Psoas muscle (tissue), 7 donors: ENCODE measurements at regions not wholly inside any gene's neighbourhood (a gene's known extent, or its start where the extent isn't known, plus 50 kb on each side); places are given as distances from the start of the nearest gene placed in this dataset.

ENCODE experiments used
- ATAC-seq, 4 donors: fragments of 200-7000 bp; cut with Tn5 transposase; one replicate each; pipeline ENCODE4 v1.9.1; 2020; ENCODE audit warnings: moderate library complexity in 3 of 4, mild to moderate bottlenecking in 2 of 4
- DNase-seq, 2 donors: peaks; one replicate each; pipeline ENCODE4 v3.0.0-alpha.2; 2020
- H3K27ac ChIP-seq: fragments of 200-600 bp; one replicate; pipeline ENCODE4 v1.8.0; 2022
- H3K27me3 ChIP-seq, 3 donors: fragments of 200-600 bp in 1 of 3; one replicate each; pipeline versions ENCODE4 v1.6.1 to v1.8.0; 2013 to 2022; ENCODE audit warnings: low read length in 2 of 3, mild to moderate bottlenecking in 2 of 3, moderate library complexity in 1 of 3; ENCODE audit not compliant: insufficient read depth in 3 of 3
- H3K36me3 ChIP-seq, 2 donors: fragments of 200-600 bp in 1 of 2; one replicate each; pipeline versions ENCODE4 v1.6.1 to v1.8.0; 2013 to 2022; ENCODE audit warnings: low read depth in 1 of 2, mild to moderate bottlenecking in 1 of 2, moderate library complexity in 1 of 2; ENCODE audit not compliant: insufficient read depth in 1 of 2
- H3K4me1 ChIP-seq: fragments of 200-600 bp; one replicate; pipeline ENCODE4 v1.8.0; 2022
- H3K4me3 ChIP-seq: fragments of 200-600 bp; one replicate; pipeline ENCODE4 v1.8.0; 2022; ENCODE audit warnings: mild to moderate bottlenecking
- H3K9me3 ChIP-seq: fragments of 200-600 bp; one replicate; pipeline ENCODE4 v1.8.0; 2022
- WGBS, 3 donors: extraction: QIAGEN DNeasy Blood & Tissue Kit; methylation state at CpG; one replicate each; pipeline versions ENCODE4 v1.1.6 to v1.1.7; 2013; 5-methylcytosine and 5-hydroxymethylcytosine counted together
- intact Hi-C, 2 donors: fragments of 100-400 bp; cut with DNase I; formaldehyde crosslinking; loops; one replicate each; pipeline versions ENCODE4 v1.11.0 to v1.14.2; 2022
- TF ChIP-seq, protein P1 (sequence below): fragments of 200-600 bp; IDR thresholded peaks from one replicate; pipeline ENCODE4 v1.8.0; 2022; ENCODE audit warnings: antibody characterized with exemption
- donor health status: healthy with polysubstance abuse.
- donor health status: DM: no; HTN: no; CAD: no; lungs with moderate emphysema.
- donor health status: Bipolar disorder and iron deficiency.
- donor health status: healthy.
- donor health status: DM: yes; HTN: yes; CAD: no.
- donor health status: DM: no; HTN: no; CAD: no.
- donor health status: DM: yes; HTN: yes; CAD: no.

DNA sequence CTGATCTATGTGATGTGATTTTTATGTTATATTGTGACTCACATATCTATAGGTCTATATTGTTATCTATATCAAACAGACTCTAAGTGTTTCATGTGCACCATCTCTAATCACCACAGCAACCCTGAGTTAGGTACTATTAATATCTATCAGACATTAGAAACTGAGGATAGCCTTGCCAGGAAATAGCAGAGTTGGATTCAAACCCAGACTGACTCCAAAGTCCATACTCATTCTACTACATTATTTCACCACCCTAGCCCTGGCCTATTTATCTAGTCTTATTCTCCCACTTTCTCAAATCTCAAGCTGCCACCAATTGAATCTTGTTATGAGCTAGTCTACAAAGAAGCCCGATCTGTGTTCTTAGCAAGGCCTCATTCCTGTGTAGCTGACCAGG lies 65.4 kb upstream of the GNAO1 start:
- H3K27me3 ChIP-seq: no peaks in the 10 kb centered on the region
- no peaks in the 10 kb centered on the region for H3K36me3 ChIP-seq
- ATAC-seq: no peak
- DNase-seq: no peak
- H3K4me3 ChIP-seq: no peak overlapping the region
- no peaks in the 10 kb centered on the region for H3K9me3 ChIP-seq
- H3K27ac ChIP-seq: no peak overlapping the region
- WGBS, 3 donors: 88 to 100% (median 89%) methylated on average over 1 of the region's 1 CpG
- intact Hi-C loops: no loop called here
- H3K4me1 ChIP-seq: no peaks in the 10 kb centered on the region
- TF ChIP-seq, protein P1, sequence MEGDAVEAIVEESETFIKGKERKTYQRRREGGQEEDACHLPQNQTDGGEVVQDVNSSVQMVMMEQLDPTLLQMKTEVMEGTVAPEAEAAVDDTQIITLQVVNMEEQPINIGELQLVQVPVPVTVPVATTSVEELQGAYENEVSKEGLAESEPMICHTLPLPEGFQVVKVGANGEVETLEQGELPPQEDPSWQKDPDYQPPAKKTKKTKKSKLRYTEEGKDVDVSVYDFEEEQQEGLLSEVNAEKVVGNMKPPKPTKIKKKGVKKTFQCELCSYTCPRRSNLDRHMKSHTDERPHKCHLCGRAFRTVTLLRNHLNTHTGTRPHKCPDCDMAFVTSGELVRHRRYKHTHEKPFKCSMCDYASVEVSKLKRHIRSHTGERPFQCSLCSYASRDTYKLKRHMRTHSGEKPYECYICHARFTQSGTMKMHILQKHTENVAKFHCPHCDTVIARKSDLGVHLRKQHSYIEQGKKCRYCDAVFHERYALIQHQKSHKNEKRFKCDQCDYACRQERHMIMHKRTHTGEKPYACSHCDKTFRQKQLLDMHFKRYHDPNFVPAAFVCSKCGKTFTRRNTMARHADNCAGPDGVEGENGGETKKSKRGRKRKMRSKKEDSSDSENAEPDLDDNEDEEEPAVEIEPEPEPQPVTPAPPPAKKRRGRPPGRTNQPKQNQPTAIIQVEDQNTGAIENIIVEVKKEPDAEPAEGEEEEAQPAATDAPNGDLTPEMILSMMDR: no peak

DNA sequence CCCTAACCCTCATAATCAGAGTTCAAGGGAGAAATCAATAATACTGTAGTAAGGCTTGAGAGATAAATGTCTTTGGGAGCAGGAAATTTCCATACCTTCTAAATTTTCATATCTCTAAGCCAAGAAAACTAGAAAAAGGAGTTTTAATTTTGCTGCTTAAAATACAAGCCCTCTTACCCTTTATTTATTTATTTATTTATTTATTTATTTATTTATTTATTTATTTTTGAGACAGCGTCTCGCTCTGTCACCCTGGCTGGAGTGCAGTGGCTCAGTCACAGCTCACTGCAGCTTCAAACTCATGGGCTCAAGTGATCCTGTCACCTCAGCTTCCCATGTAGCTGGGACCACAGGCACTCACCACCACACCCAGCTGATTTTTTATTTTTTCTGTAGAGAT lies 69.0 kb upstream of the GNAO1 start:
- 88 to 91% (median 90%) methylated on average over 2 of the region's 2 CpGs for WGBS, 3 donors
- TF ChIP-seq, protein P1: no peak
- no peaks in the 10 kb centered on the region for H3K27me3 ChIP-seq
- no peak for ATAC-seq
- no peak for DNase-seq
- H3K36me3 ChIP-seq: no peaks in the 10 kb centered on the region
- no peak overlapping the region for H3K27ac ChIP-seq
- no peaks in the 10 kb centered on the region for H3K9me3 ChIP-seq
- H3K4me3 ChIP-seq: no peak overlapping the region
- intact Hi-C loops: no loop called here
- H3K4me1 ChIP-seq: no peaks in the 10 kb centered on the region

DNA sequence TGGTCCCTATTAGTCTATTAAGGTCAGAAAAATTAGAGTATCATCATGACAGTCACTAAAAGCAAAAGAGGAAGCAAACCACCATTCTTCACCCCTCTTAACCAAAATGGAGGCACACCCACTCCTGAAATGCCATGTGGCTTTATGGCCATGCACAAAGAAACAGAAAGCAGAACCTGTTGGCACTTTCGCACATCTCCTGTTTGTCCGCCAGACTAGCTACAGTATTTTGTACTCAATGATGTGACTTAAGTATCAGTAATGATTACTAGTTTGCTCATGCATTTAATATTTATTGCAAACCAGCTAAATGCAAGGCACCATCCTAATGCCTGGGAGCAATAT lies 70.2 kb upstream of the GNAO1 start:
- no peaks in the 10 kb centered on the region for H3K4me1 ChIP-seq
- 96 to 100% (median 97%) methylated on average over 2 of the region's 2 CpGs for WGBS, 3 donors
- DNase-seq: no peak
- H3K4me3 ChIP-seq: no peak overlapping the region
- ATAC-seq: no peak
- TF ChIP-seq, protein P1: no peak
- no peak overlapping the region for H3K27ac ChIP-seq
- H3K27me3 ChIP-seq: no peaks in the 10 kb centered on the region
- H3K36me3 ChIP-seq: no peaks in the 10 kb centered on the region
- H3K9me3 ChIP-seq: no peaks in the 10 kb centered on the region
- intact Hi-C loops: no loop called here

DNA sequence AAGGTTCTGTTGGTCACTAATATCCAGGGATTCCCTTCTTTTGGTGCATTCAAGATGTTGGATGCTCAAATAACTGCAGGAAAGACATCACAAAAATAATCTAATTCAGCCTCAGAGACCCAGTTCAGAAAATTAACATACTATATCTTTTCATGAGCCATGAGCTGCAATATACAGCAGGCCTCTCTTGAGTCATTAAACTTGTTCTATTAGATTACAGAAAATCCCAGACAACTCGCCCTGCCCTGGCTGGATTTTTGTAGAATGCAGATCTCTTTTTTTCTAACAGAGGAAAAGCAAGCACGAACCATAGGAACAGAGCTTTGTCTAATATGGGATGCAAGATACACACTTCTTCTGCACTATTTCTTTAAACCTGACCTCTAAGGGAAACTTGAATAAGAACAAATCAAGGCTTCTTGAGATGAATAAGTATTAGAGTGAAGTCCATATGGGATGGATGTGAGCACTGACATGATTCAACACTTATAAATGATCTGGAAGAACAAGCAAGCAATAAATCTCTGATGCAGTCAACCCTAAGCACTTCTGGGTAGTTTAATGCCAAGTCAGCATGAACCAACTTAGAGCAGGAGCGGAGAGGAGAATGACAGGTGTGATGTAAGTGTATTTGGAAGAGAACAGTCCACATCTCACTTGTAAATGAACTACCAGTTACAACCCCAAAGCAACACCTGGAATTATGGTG lies 70.7 kb upstream of the GNAO1 start:
- Histone ChIP-seq H3K9me3 (no peaks in the 10 kb centered on the region), H3K27ac (no peak overlapping the region), H3K27me3 (no peaks in the 10 kb centered on the region), H3K36me3 (no peaks in the 10 kb centered on the region), H3K4me1 (no peaks in the 10 kb centered on the region), H3K4me3 (no peak overlapping the region)
- DNase-seq: no peak
- WGBS, 3 donors: 75 to 81% (median 78%) methylated on average over 3 of the region's 3 CpGs
- ATAC-seq: no peak
- intact Hi-C loops: no loop called here
- TF ChIP-seq, protein P1: no peak

DNA sequence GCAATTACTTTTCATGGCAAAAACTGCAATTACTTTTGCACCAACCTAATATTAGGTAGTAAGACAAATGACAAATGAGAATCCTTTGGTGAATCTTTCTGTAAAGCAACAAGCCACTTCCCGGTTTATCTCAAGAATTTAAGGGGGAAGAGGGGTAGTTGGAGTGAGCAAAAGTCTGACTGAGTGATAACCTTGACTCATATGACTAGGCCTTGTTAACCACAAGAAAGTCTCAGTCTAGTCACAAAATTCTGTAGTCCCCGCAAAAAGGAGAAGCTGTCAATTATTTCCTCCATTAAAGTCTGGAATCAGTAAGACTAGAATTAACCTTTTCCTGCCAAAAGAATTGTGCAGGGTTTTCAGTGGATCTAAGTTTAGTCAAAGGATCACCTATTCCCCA lies 72.2 kb upstream of the GNAO1 start:
- Histone ChIP-seq H3K4me1 (no peaks in the 10 kb centered on the region), H3K4me3 (no peak overlapping the region), H3K27me3 (no peaks in the 10 kb centered on the region), H3K9me3 (no peaks in the 10 kb centered on the region), H3K36me3 (no peaks in the 10 kb centered on the region), H3K27ac (no peak overlapping the region)
- ATAC-seq: no peak
- intact Hi-C loops: no loop called here
- TF ChIP-seq, protein P1: no peak
- 72 to 81% (median 77%) methylated on average over 2 of the region's 2 CpGs for WGBS, 3 donors
- DNase-seq: no peak
